ENCODE measurements at regions not wholly inside any gene's neighbourhood (a gene's known extent, or its start where the extent isn't known, plus 50 kb on each side); places are given as distances from the start of the nearest gene placed in this dataset.

DNA sequence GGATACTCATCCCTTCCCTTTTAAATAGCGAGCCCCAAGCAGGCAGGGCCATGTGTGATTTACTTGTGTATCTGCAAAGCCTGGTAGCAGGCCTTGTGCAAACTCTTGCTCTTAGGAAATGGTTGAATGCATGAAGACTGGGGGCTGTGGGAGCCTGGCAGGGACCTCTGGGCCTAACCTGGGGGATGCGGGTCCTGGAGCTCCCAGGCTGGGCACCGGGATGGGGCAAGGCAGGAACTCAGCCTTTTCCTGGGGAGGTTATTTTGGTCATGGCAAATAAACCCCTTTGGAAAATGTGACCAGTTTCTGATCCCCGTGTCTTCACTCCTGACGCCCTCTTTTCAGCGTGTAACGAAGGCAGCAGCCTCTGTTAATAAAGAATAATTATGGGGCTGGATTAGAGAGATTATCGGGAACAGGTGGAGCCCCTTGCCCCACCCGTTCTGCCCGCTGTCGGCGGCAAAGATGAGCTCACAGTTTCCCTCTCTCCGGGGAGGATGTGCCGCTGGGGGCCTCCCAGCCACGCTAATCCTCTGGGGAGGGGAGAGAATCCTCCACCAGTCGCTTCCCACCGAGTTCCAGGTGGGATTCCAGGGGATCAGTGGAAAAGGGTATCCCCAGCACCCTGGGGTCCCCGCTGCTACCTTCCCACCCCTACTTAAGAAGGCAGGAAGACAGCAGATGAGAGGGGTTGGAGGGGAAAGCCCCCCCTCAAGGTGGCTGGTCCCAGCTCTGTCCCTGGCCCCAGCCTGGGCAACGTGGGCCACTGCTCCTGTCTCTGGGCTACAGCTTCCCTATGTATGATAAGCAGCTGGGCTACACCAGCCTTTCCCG lies 69.7 kb upstream of the WNT4 start:
- Histone ChIP-seq H3K79me2 (ENCODE audit: insufficient read depth, low read length) (no peaks in the 10 kb centered on the region), H2AFZ (ENCODE audit: low read depth, low read length) (no peak overlapping the region), H3K36me3 (ENCODE audit: insufficient read depth, low read length) (no peaks in the 10 kb centered on the region), H3K4me2 (ENCODE audit: insufficient read depth, low read length) (no peak overlapping the region), H3K9ac (ENCODE audit: low read depth, low read length) (no peak overlapping the region), H3K27me3 (ENCODE audit: insufficient read depth, low read length, poor library complexity) (peaks cover 35% of the 10 kb centered on the region), H3K4me3 (ENCODE audit: low read depth in 1 of 2, low read length in 2 of 2) (no peak overlapping the region), H3K4me1 (ENCODE audit: insufficient read depth, low read length) (no peaks in the 10 kb centered on the region), H3K27ac (ENCODE audit: low read length) (no peak overlapping the region), H4K20me1 (ENCODE audit: insufficient read depth, low read length) (peaks cover 3% of the 10 kb centered on the region), H3K9me3 (ENCODE audit: insufficient read depth, low read length, severe bottlenecking) (no peaks in the 10 kb centered on the region)
- no peak for TF ChIP-seq EZH2 (IDR thresholded peaks at IDR 0.05; ENCODE audit: borderline replicate concordance, low read depth, low read length, severe bottlenecking)
- TF ChIP-seq, protein P1, sequence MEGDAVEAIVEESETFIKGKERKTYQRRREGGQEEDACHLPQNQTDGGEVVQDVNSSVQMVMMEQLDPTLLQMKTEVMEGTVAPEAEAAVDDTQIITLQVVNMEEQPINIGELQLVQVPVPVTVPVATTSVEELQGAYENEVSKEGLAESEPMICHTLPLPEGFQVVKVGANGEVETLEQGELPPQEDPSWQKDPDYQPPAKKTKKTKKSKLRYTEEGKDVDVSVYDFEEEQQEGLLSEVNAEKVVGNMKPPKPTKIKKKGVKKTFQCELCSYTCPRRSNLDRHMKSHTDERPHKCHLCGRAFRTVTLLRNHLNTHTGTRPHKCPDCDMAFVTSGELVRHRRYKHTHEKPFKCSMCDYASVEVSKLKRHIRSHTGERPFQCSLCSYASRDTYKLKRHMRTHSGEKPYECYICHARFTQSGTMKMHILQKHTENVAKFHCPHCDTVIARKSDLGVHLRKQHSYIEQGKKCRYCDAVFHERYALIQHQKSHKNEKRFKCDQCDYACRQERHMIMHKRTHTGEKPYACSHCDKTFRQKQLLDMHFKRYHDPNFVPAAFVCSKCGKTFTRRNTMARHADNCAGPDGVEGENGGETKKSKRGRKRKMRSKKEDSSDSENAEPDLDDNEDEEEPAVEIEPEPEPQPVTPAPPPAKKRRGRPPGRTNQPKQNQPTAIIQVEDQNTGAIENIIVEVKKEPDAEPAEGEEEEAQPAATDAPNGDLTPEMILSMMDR (IDR thresholded peaks at IDR 0.05; ENCODE audit: borderline replicate concordance, extremely low read depth, low read length, poor library complexity, severe bottlenecking): no peak
- ATAC-seq (ENCODE audit: insufficient read depth, low read depth) (no peak), DNase-seq (no peak)

GRCh38 chr1:22216210-22216883 lies 73.5 kb upstream of the WNT4 start:
- Histone ChIP-seq H3K4me3 (ENCODE audit: low read depth in 1 of 2, low read length in 2 of 2) (no peak overlapping the region), H4K20me1 (ENCODE audit: insufficient read depth, low read length) (no peaks in the 10 kb centered on the region; the same call in 1 of the 2 replicates), H3K9me3 (ENCODE audit: insufficient read depth, low read length, severe bottlenecking) (no peaks in the 10 kb centered on the region), H3K79me2 (ENCODE audit: insufficient read depth, low read length) (no peaks in the 10 kb centered on the region), H3K4me1 (ENCODE audit: insufficient read depth, low read length) (no peaks in the 10 kb centered on the region), H3K4me2 (ENCODE audit: insufficient read depth, low read length) (no peak overlapping the region), H3K27me3 (ENCODE audit: insufficient read depth, low read length, poor library complexity) (peaks cover 24% of the 10 kb centered on the region), H3K27ac (ENCODE audit: low read length) (no peak overlapping the region), H2AFZ (ENCODE audit: low read depth, low read length) (no peak overlapping the region), H3K36me3 (ENCODE audit: insufficient read depth, low read length) (no peaks in the 10 kb centered on the region), H3K9ac (ENCODE audit: low read depth, low read length) (no peak overlapping the region)
- DNase-seq: no peak
- TF ChIP-seq, protein P1 (IDR thresholded peaks at IDR 0.05; ENCODE audit: borderline replicate concordance, extremely low read depth, low read length, poor library complexity, severe bottlenecking): no peak
- no peak for TF ChIP-seq EZH2 (IDR thresholded peaks at IDR 0.05; ENCODE audit: borderline replicate concordance, low read depth, low read length, severe bottlenecking)
- ATAC-seq (ENCODE audit: insufficient read depth, low read depth): no peak

DNA sequence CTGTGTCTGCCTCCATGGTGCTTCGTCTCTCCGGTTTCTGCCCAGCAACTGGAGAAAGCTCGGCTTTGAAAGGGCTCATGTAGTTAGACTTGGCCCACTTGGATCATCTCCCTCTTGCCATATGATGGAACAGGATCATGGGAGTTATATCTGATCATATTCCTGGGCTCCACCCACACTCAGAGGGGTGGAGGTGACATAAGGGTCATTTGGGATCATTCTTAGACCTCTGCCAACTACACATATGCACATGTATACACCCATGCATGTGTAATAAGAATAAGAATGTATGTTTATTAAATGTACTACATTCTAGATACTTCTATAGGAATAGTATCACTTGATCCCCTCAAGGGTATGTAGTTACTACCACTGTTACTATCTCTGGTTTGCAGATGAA lies 74.1 kb upstream of the WNT4 start:
- no peaks in the 10 kb centered on the region; the same call in 1 of the 2 replicates for H4K20me1 ChIP-seq (ENCODE audit: insufficient read depth, low read length)
- H3K9ac ChIP-seq (ENCODE audit: low read depth, low read length): no peak overlapping the region
- DNase-seq: no peak
- no peak overlapping the region for H3K4me2 ChIP-seq (ENCODE audit: insufficient read depth, low read length)
- no peak for TF ChIP-seq EZH2 (IDR thresholded peaks at IDR 0.05; ENCODE audit: borderline replicate concordance, low read depth, low read length, severe bottlenecking)
- TF ChIP-seq, protein P1 (IDR thresholded peaks at IDR 0.05; ENCODE audit: borderline replicate concordance, extremely low read depth, low read length, poor library complexity, severe bottlenecking): no peak
- no peak for ATAC-seq (ENCODE audit: insufficient read depth, low read depth)
- H3K4me3 ChIP-seq (ENCODE audit: low read depth in 1 of 2, low read length in 2 of 2): no peak overlapping the region
- no peaks in the 10 kb centered on the region for H3K9me3 ChIP-seq (ENCODE audit: insufficient read depth, low read length, severe bottlenecking)
- no peaks in the 10 kb centered on the region for H3K36me3 ChIP-seq (ENCODE audit: insufficient read depth, low read length)
- H2AFZ ChIP-seq (ENCODE audit: low read depth, low read length): no peak overlapping the region
- H3K27me3 ChIP-seq (ENCODE audit: insufficient read depth, low read length, poor library complexity): peaks cover 24% of the 10 kb centered on the region
- no peaks in the 10 kb centered on the region for H3K79me2 ChIP-seq (ENCODE audit: insufficient read depth, low read length)
- no peaks in the 10 kb centered on the region for H3K4me1 ChIP-seq (ENCODE audit: insufficient read depth, low read length)
- H3K27ac ChIP-seq (ENCODE audit: low read length): no peak overlapping the region
